ENCODE measurements at regions not wholly inside any gene's neighbourhood (a gene's known extent, or its start where the extent isn't known, plus 50 kb on each side); places are given as distances from the start of the nearest gene placed in this dataset.

DNA sequence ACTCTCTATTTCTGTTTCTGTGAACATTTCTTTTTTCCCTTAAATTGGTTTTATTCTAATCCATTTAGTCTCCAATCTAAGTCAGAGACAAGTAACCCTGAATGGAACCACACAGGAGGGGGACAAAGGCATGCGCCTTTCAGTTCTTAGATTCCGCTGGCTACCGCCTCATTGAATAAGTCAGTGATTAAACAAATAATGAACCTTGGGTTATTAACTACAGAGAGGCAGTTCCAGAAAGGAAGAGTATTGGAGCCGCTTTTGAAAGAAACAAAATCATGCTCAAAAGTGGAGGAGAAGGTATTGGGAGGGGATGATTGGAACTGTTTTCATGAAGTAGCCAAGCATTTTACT lies 459.8 kb upstream of the DAB1 start:
- no peak for TF ChIP-seq EP300 (IDR thresholded peaks at IDR 0.05)
- ATAC-seq: no peak
- WGBS, 2 donors (ENCODE audit: low coverage in 1 of 2): 92 to 93% methylated on average over 3 to 4 of the region's 4 CpGs

DNA sequence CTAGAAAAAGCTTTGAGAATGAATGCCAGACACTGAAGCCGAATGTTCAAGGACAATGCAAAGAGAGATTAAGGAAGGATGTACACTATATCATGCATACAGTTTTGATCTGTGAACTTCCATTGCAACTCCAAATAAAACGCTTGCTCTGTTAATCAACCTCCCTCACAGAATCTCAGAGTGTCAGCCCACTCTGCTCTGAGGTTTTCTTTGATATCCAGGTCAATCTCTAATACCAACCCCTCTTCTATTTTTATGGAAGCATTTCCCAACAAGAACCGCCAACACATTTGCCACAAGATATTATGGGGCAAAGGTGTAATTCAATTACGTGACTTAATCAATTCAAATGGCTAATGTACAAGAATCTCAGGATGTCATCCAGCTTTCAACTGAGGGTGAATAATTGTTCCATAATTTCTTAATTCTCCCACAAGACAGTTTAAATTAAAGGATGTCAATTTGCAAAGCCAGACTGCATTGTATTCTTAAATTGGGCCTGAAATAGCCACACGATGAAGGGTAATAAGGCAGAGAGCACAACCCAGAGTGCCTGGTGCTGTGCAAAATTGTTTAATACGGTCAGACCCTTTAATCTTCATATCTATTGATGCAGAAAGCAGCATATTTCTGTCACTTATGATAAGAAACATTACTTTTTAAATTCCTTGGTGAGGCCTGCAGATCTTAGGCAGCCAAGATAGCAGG lies 459.2 kb upstream of the DAB1 start:
- TF ChIP-seq, protein P1, sequence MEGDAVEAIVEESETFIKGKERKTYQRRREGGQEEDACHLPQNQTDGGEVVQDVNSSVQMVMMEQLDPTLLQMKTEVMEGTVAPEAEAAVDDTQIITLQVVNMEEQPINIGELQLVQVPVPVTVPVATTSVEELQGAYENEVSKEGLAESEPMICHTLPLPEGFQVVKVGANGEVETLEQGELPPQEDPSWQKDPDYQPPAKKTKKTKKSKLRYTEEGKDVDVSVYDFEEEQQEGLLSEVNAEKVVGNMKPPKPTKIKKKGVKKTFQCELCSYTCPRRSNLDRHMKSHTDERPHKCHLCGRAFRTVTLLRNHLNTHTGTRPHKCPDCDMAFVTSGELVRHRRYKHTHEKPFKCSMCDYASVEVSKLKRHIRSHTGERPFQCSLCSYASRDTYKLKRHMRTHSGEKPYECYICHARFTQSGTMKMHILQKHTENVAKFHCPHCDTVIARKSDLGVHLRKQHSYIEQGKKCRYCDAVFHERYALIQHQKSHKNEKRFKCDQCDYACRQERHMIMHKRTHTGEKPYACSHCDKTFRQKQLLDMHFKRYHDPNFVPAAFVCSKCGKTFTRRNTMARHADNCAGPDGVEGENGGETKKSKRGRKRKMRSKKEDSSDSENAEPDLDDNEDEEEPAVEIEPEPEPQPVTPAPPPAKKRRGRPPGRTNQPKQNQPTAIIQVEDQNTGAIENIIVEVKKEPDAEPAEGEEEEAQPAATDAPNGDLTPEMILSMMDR (IDR thresholded peaks at IDR 0.05): no peak
- TF ChIP-seq POLR2AphosphoS5 (IDR thresholded peaks at IDR 0.05) (no peak), EP300 (IDR thresholded peaks at IDR 0.05) (no peak), POLR2A (IDR thresholded peaks at IDR 0.05) (no peak)
- H3K9me3 ChIP-seq: no peaks in the 10 kb centered on the region
- ATAC-seq: no peak
- no peaks in the 10 kb centered on the region for H3K27me3 ChIP-seq
- WGBS, 2 donors (ENCODE audit: low coverage in 1 of 2): 80 to 93% methylated on average over 6 of the region's 6 CpGs
- no peak overlapping the region for H3K4me3 ChIP-seq
- no peaks in the 10 kb centered on the region for H3K36me3 ChIP-seq
- no peak overlapping the region for H3K27ac ChIP-seq
- H3K4me1 ChIP-seq: no peaks in the 10 kb centered on the region

More for the DNA sequence above, 459.8 kb upstream of the DAB1 start:
- Histone ChIP-seq H3K27ac (no peak overlapping the region), H3K27me3 (no peaks in the 10 kb centered on the region), H3K36me3 (no peaks in the 10 kb centered on the region), H3K4me1 (no peaks in the 10 kb centered on the region), H3K9me3 (no peaks in the 10 kb centered on the region), H3K4me3 (no peak overlapping the region)

DNA sequence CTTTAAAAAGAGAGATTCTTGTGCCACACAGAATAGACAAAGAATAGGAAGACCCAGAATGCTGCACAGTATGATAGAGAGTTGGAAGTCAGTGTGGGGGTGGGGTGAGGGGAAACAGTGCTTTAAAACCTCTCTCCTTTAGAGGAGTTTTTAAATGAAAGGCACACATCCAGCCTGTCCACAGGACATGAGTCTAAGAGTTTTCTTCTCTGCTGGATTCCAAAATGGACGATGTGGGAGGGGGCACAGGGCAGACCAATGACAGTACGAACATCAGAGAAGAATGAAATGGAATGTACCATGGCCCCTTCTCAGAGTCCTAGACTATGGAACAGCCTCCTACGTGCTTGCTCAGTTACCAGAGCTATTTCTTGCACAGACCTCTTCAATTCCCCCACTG lies 458.2 kb upstream of the DAB1 start:
- TF ChIP-seq POLR2A (IDR thresholded peaks at IDR 0.05): no peak
- TF ChIP-seq EP300 (IDR thresholded peaks at IDR 0.05): no peak
- TF ChIP-seq POLR2AphosphoS5 (IDR thresholded peaks at IDR 0.05): no peak
- TF ChIP-seq, protein P1 (IDR thresholded peaks at IDR 0.05): no peak
- 63 to 64% methylated on average over 3 of the region's 3 CpGs for whole genome bisulfite sequencing, 2 donors (ENCODE audit: low coverage in 1 of 2)
- ATAC-seq: no peak

DNA sequence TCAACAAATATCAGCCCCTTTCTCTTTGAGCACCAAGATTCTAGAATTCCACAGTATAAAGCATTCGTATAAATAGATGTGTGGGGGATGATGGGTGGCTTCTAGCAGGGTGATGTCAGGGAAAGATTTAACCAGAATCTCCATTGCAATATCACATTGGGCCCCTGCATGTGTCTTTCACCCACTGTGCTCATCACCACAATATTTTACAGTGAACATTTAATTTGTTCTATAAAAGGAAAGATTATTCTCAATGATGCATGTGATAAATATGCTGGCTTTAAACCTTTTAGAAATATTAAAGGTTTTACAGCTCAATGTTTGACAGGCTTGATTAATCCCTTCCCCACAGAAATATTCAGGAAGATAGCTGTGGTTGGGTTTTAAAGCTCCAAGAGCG lies 457.8 kb upstream of the DAB1 start:
- no peak for ATAC-seq
- H3K27ac ChIP-seq: no peak overlapping the region
- 54 to 60% methylated on average over 1 to 2 of the region's 2 CpGs for WGBS, 2 donors (ENCODE audit: low coverage in 1 of 2)

More for the DNA sequence above, 458.2 kb upstream of the DAB1 start:
- Histone ChIP-seq H3K9me3 (no peaks in the 10 kb centered on the region), H3K27ac (no peak overlapping the region), H3K4me1 (no peaks in the 10 kb centered on the region), H3K36me3 (no peaks in the 10 kb centered on the region), H3K27me3 (no peaks in the 10 kb centered on the region), H3K4me3 (no peak overlapping the region)

DNA sequence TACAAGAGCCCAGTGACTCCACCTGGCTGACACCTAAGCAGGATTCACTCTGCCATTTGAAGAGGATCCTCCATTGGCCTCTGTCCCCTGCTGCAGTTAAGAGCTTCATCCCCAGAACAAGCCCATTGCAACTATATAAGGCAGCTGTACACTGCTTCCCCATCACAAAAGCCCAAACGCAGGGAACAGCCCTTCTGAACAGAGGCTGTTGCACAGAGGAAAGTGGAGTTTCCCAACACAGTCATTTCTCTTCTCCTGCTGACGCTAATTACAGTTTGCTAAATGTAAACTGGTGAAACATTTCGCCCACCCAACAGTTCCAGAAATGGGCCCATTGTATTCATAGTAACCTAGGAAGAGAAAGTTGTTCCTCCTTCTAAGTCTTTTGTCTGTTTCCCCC lies 455.8 kb upstream of the DAB1 start:
- TF ChIP-seq POLR2A (IDR thresholded peaks at IDR 0.05) (no peak), EP300 (IDR thresholded peaks at IDR 0.05) (no peak), POLR2AphosphoS5 (IDR thresholded peaks at IDR 0.05) (no peak)
- TF ChIP-seq, protein P1 (IDR thresholded peaks at IDR 0.05): no peak
- H3K4me1 ChIP-seq: no peaks in the 10 kb centered on the region
- no peaks in the 10 kb centered on the region for H3K27me3 ChIP-seq
- H3K9me3 ChIP-seq: no peaks in the 10 kb centered on the region
- no peak for ATAC-seq
- H3K36me3 ChIP-seq: no peaks in the 10 kb centered on the region
- no peak overlapping the region for H3K27ac ChIP-seq
- WGBS, 2 donors (ENCODE audit: low coverage in 1 of 2): 85 to 86% methylated on average over 1 to 2 of the region's 3 CpGs
- no peak overlapping the region for H3K4me3 ChIP-seq

More for the DNA sequence above, 457.8 kb upstream of the DAB1 start:
- Histone ChIP-seq H3K4me3 (no peak overlapping the region), H3K9me3 (no peaks in the 10 kb centered on the region), H3K27me3 (no peaks in the 10 kb centered on the region), H3K4me1 (no peaks in the 10 kb centered on the region), H3K36me3 (no peaks in the 10 kb centered on the region)
- TF ChIP-seq POLR2AphosphoS5 (IDR thresholded peaks at IDR 0.05) (no peak), EP300 (IDR thresholded peaks at IDR 0.05) (no peak), POLR2A (IDR thresholded peaks at IDR 0.05) (no peak)
- TF ChIP-seq, protein P1 (IDR thresholded peaks at IDR 0.05): no peak
